Cardiac fibroblast (primary cell): ENCODE measurements at regions not wholly inside any gene's neighbourhood (a gene's known extent, or its start where the extent isn't known, plus 50 kb on each side); places are given as distances from the start of the nearest gene placed in this dataset.
A peak's percentile ranks its signal among the peaks of the same experiment; 100 is the strongest.

Experiments used
- DNase-seq, 2 donors: peaks; one replicate each; pipeline versions ENCODE4 v3.0.0 to v3.0.0-alpha.2; 2010; ENCODE audit warnings: low read depth in 2 of 2
- H3K4me3 ChIP-seq, 2 donors: replicated peaks in 1 of 2; 1 replicate in 1 of 2; 2 replicates in 1 of 2; pipeline ENCODE4 v1.5.1; 2011; ENCODE audit warnings: low read depth in 2 of 2, low read length in 2 of 2, mild to moderate bottlenecking in 2 of 2, moderate library complexity in 1 of 2
- CTCF ChIP-seq: IDR thresholded peaks from one replicate; pipeline ENCODE4 v1.5.1; 2011; ENCODE audit warnings: low read depth, mild to moderate bottlenecking, low read length, inconsistent platforms

- no peak for TF ChIP-seq CTCF
- H3K4me3 ChIP-seq, result no peak overlapping the region
- no peak for DNase-seq
These were observed 57.8 kb upstream of the PLAC8 start for GRCh38 chr4:83172371-83172770.

- peak; percentile 50 to 56 for DNase-seq
These were observed 57.0 kb upstream of the PLAC8 start for GRCh38 chr4:83171436-83172039.

GRCh38 chr4:83170952-83171399 is 56.4 kb upstream of the PLAC8 start:
- TF ChIP-seq CTCF, result no peak
- peak in 1 of 2 donors; percentile 17 for DNase-seq
- no peak overlapping the region for H3K4me3 ChIP-seq

More at GRCh38 chr4:83171436-83172039, 57.0 kb upstream of the PLAC8 start:
- no peak for TF ChIP-seq CTCF
- H3K4me3 ChIP-seq, result no peak overlapping the region
